HCT116 (cell line): ENCODE measurements at regions not wholly inside any gene's neighbourhood (a gene's known extent, or its start where the extent isn't known, plus 50 kb on each side); places are given as distances from the start of the nearest gene placed in this dataset.

Experiments used
- ATAC-seq: fragments of 200-7000 bp; cut with Tn5 transposase; 2 replicates; pipeline ENCODE4 v1.9.1; 2020; ENCODE audit warnings: mild to moderate bottlenecking, moderate library complexity
- BruUV-seq: library from RNA; stranded (reverse); fragments of 400-500 nt; replicated peaks from 2 replicates; lab custom pipeline; 2021; lab: Mats Ljungman, UMichigan
- CTCF ChIA-PET: fragments of 300-600 bp; sonication (Branson Sonifier 250); formaldehyde crosslinking; loops from one replicate; lab custom pipeline; 2021; ENCODE audit warnings: antibody characterized with exemption; lab: Charles Lee
- POLR2A ChIA-PET: fragments of 300-600, 350-600 bp; sonication (Branson Sonifier 250); formaldehyde crosslinking; loops from one replicate; lab custom pipeline; 2021; ENCODE audit warnings: antibody characterized with exemption; lab: Charles Lee
- RAD21 ChIA-PET, 2 experiments: fragments of 300-600 bp; sonication (Branson Sonifier 250); formaldehyde crosslinking; loops; one replicate each; lab custom pipeline; 2023; ENCODE audit warnings: low total read pairs in 2 of 2; ENCODE audit not compliant: uncharacterized antibody in 2 of 2, unreplicated experiment in 2 of 2, low non-redundant PET in 1 of 2; lab: Charles Lee
- DNase-seq: peaks from one replicate; pipeline ENCODE4 v3.0.0-alpha.2; 2010; ENCODE audit warnings: low read depth, low spot score
- H2AFZ ChIP-seq: fragments of 200-600 bp; shearing (Covaris generic), sonication (generic); 2 replicates; pipeline ENCODE4 v1.6.1; 2017; ENCODE audit warnings: low read depth, mixed run types, mixed read lengths, antibody characterized with exemption, low read length; ENCODE audit not compliant: poor library complexity, severe bottlenecking
- H3K27ac ChIP-seq: 2 replicates; pipeline ENCODE4 v1.5.1; 2012; ENCODE audit warnings: low read depth, low read length
- H3K27me3 ChIP-seq: fragments of 200-600 bp; sonication (generic); 2 replicates; pipeline ENCODE4 v1.6.1; 2016; ENCODE audit warnings: mixed run types, low read length, mixed read lengths; ENCODE audit not compliant: insufficient read depth
- H3K36me3 ChIP-seq, 2 experiments: fragments of 200-500 bp in 1 of 2; fragments of 200-600 bp in 1 of 2; sonication (Bioruptor generic) in 1 of 2; sonication (generic) in 1 of 2; 2 replicates each; pipeline versions ENCODE4 v1.5.1 to v1.6.1; 2014 to 2016; ENCODE audit warnings: low read length in 2 of 2, inconsistent platforms in 1 of 2, mixed read lengths in 1 of 2, mixed run types in 1 of 2; ENCODE audit not compliant: insufficient read depth in 2 of 2, control insufficient read depth in 1 of 2
- H3K4me1 ChIP-seq, 2 experiments: fragments of 200-600 bp in 1 of 2; sonication (generic) in 1 of 2; 2 replicates each; pipeline versions ENCODE4 v1.5.1 to v1.6.1; 2012 to 2017; ENCODE audit warnings: low read length in 2 of 2, inconsistent platforms in 1 of 2, mild to moderate bottlenecking in 1 of 2, mixed read lengths in 1 of 2, mixed run types in 1 of 2, moderate library complexity in 1 of 2; ENCODE audit not compliant: insufficient read depth in 2 of 2, control insufficient read depth in 1 of 2
- H3K4me2 ChIP-seq: fragments of 200-600 bp; sonication (generic); 2 replicates; pipeline ENCODE4 v1.6.1; 2017; ENCODE audit warnings: mixed run types, low read length, mixed read lengths
- H3K4me3 ChIP-seq, 2 experiments: fragments of 200-600 bp in 1 of 2; sonication (generic) in 1 of 2; replicated peaks in 1 of 2; 2 replicates each; pipeline ENCODE4 v1.5.1; 2011 to 2016; ENCODE audit warnings: low read length in 2 of 2, control low read depth in 1 of 2, low read depth in 1 of 2, mild to moderate bottlenecking in 1 of 2, mixed read lengths in 1 of 2, mixed run types in 1 of 2
- H3K79me2 ChIP-seq: fragments of 200-600 bp; sonication (generic); 2 replicates; pipeline ENCODE4 v1.6.1; 2017; ENCODE audit warnings: mild to moderate bottlenecking, mixed run types, low read length, moderate library complexity, mixed read lengths; ENCODE audit not compliant: insufficient read depth
- H3K9ac ChIP-seq: fragments of 200-600 bp; sonication (generic); 2 replicates; pipeline ENCODE4 v1.6.1; 2016; ENCODE audit warnings: low read length, mixed read lengths
- H3K9me2 ChIP-seq: fragments of 200-600 bp; sonication (generic), shearing (Covaris generic); 2 replicates; pipeline ENCODE4 v1.6.1; 2017; ENCODE audit warnings: mixed run types, mild to moderate bottlenecking, moderate library complexity; ENCODE audit not compliant: insufficient read depth
- H3K9me3 ChIP-seq, 2 experiments: fragments of 200-500 bp in 1 of 2; fragments of 200-600 bp in 1 of 2; sonication (Bioruptor generic) in 1 of 2; sonication (generic) in 1 of 2; 2 replicates each; pipeline ENCODE4 v1.6.1; 2014 to 2017; ENCODE audit warnings: low read length in 2 of 2, mixed read lengths in 2 of 2, inconsistent platforms in 1 of 2, low read depth in 1 of 2, mild to moderate bottlenecking in 1 of 2, mixed run types in 1 of 2, moderate library complexity in 1 of 2; ENCODE audit not compliant: control insufficient read depth in 1 of 2, insufficient read depth in 1 of 2
- H4K20me1 ChIP-seq: fragments of 200-600 bp; sonication (generic), shearing (Covaris generic); 2 replicates; pipeline ENCODE4 v1.6.1; 2017; ENCODE audit warnings: mixed run types, mild to moderate bottlenecking, moderate library complexity; ENCODE audit not compliant: insufficient read depth
- ATF3 ChIP-seq: IDR thresholded peaks from 2 replicates; pipeline ENCODE4 v1.6.1; 2012
- CBX3 ChIP-seq: IDR thresholded peaks from 2 replicates; pipeline ENCODE4 v1.6.1; 2012; ENCODE audit warnings: low read depth
- FOSL1 ChIP-seq: IDR thresholded peaks from 2 replicates; pipeline ENCODE4 v1.6.1; 2012; ENCODE audit warnings: low read depth
- REST ChIP-seq: IDR thresholded peaks from 2 replicates; pipeline ENCODE4 v1.6.1; 2012; ENCODE audit warnings: low read depth
- SIN3A ChIP-seq: IDR thresholded peaks from 2 replicates; pipeline ENCODE4 v1.6.1; 2012; ENCODE audit warnings: low read depth
- SP1 ChIP-seq: IDR thresholded peaks from 2 replicates; pipeline ENCODE4 v1.6.1; 2012; ENCODE audit warnings: low read depth
- TCF7L2 ChIP-seq: IDR thresholded peaks from 2 replicates; pipeline ENCODE4 v1.7.0; 2011; ENCODE audit warnings: borderline replicate concordance, inconsistent platforms; ENCODE audit not compliant: insufficient read depth, insufficient read length; ENCODE audit errors: extremely low read depth
- ZFX ChIP-seq: fragments of 450-650 bp; IDR thresholded peaks from 2 replicates; pipeline ENCODE4 v1.6.1; 2017
- intact Hi-C: fragments of 100-400 bp; cut with micrococcal nuclease; formaldehyde crosslinking; loops from 2 replicates; pipeline ENCODE4 v1.10.0; 2022

- Histone ChIP-seq H3K27ac (no peak overlapping the region), H3K27me3 (no peaks in the 10 kb centered on the region), H3K4me2 (no peak overlapping the region), H4K20me1 (no peaks in the 10 kb centered on the region; the same call in 1 of the 2 replicates), H3K4me3 (no peak overlapping the region), H3K79me2 (no peaks in the 10 kb centered on the region), H3K36me3 (no peaks in the 10 kb centered on the region), H3K9me3 (no peaks in the 10 kb centered on the region), H3K9ac (no peak overlapping the region), H2AFZ (no peak overlapping the region), H3K9me2 (no peaks in the 10 kb centered on the region)
- BruUV-seq: no TSS peak
- CTCF ChIA-PET: no interaction called here
- intact Hi-C loops: no loop called here
- DNase-seq: no peak
- ATAC-seq: no peak
- RAD21 ChIA-PET: no interaction called here
- TF ChIP-seq FOSL1 (no peak), CBX3 (no peak), REST (no peak), ATF3 (no peak), ZFX (no peak), SP1 (no peak), SIN3A (no peak), TCF7L2 (no peak)
- TF ChIP-seq, all 23 proteins: peak for 0
- no peaks in the 10 kb centered on the region for H3K4me1 ChIP-seq
- POLR2A ChIA-PET: no interaction called here
Measured at GRCh38 chr5:39767916-39768315, 343.1 kb upstream of the DAB2 start.
